CD4-positive, alpha-beta T cell treated with Interleukin-10 for 1 hour (primary cell): ENCODE measurements at regions not wholly inside any gene's neighbourhood (a gene's known extent, or its start where the extent isn't known, plus 50 kb on each side); places are given as distances from the start of the nearest gene placed in this dataset.

ENCODE experiments used
- DNase-seq: peaks from one replicate; pipeline ENCODE4 v3.0.0-alpha.2; 2020

- no peak for DNase-seq
These were observed 359.8 kb upstream of the CDH4 start for GRCh38 chr20:60892095-60892813.

GRCh38 chr20:60894091-60894490 is 358.0 kb upstream of the CDH4 start:
- DNase-seq = no peak

- no peak for DNase-seq
These were observed 356.5 kb upstream of the CDH4 start for GRCh38 chr20:60895363-60896079.

- no peak for DNase-seq
These were observed 354.1 kb upstream of the CDH4 start for GRCh38 chr20:60897976-60898375.

GRCh38 chr20:60899320-60899719 is 352.7 kb upstream of the CDH4 start:
- no peak for DNase-seq

GRCh38 chr20:60900618-60901017 is 351.4 kb upstream of the CDH4 start:
- DNase-seq = no peak

- no peak for DNase-seq
These were observed 350.2 kb upstream of the CDH4 start for GRCh38 chr20:60901831-60902230.

GRCh38 chr20:60903325-60903971 is 348.6 kb upstream of the CDH4 start:
- DNase-seq = no peak

GRCh38 chr20:60904730-60905129 is 347.3 kb upstream of the CDH4 start:
- DNase-seq = no peak

GRCh38 chr20:60905919-60906318 is 346.1 kb upstream of the CDH4 start:
- no peak for DNase-seq

- no peak for DNase-seq
These were observed 345.5 kb upstream of the CDH4 start for GRCh38 chr20:60906555-60906954.

- DNase-seq = no peak
These were observed 338.8 kb upstream of the CDH4 start for GRCh38 chr20:60913298-60913697.

GRCh38 chr20:60921022-60921622 is 330.9 kb upstream of the CDH4 start:
- DNase-seq = no peak

- no peak for DNase-seq
These were observed 325.2 kb upstream of the CDH4 start for GRCh38 chr20:60926831-60927230.

- no peak for DNase-seq
These were observed 323.7 kb upstream of the CDH4 start for GRCh38 chr20:60928341-60928740.

GRCh38 chr20:60930023-60930790 is 321.9 kb upstream of the CDH4 start:
- DNase-seq = no peak

GRCh38 chr20:60931696-60932095 is 320.4 kb upstream of the CDH4 start:
- no peak for DNase-seq

- no peak for DNase-seq
These were observed 317.3 kb upstream of the CDH4 start for GRCh38 chr20:60934724-60935123.

GRCh38 chr20:60935971-60936370 is 316.1 kb upstream of the CDH4 start:
- DNase-seq = no peak

- DNase-seq = no peak
These were observed 314.5 kb upstream of the CDH4 start for GRCh38 chr20:60937585-60937984.

GRCh38 chr20:60941379-60941778 is 310.7 kb upstream of the CDH4 start:
- DNase-seq = no peak

GRCh38 chr20:60947819-60948218 is 304.2 kb upstream of the CDH4 start:
- no peak for DNase-seq

GRCh38 chr20:60948224-60948623 is 303.8 kb upstream of the CDH4 start:
- DNase-seq = no peak
